OCI-LY7 (cell line): ENCODE measurements at regions not wholly inside any gene's neighbourhood (a gene's known extent, or its start where the extent isn't known, plus 50 kb on each side); places are given as distances from the start of the nearest gene placed in this dataset.

ENCODE experiments used
- CTCF ChIP-seq: fragments of 200-600 bp; sonication (generic); conservative IDR thresholded peaks from 2 replicates; pipeline ENCODE4 v1.5.1; 2014; ENCODE audit warnings: mild to moderate bottlenecking, antibody characterized with exemption, low read length, moderate library complexity, mixed read lengths
- EZH2phosphoT487 ChIP-seq: fragments of 200-600 bp; sonication (generic); IDR thresholded peaks from 2 replicates; pipeline ENCODE4 v1.6.1; 2018; ENCODE audit warnings: low read depth, borderline replicate concordance, mild to moderate bottlenecking, mixed run types, antibody characterized with exemption, low read length, moderate library complexity, mixed read lengths

GRCh38 chr10:111558211-111558610 lies 481.4 kb downstream of the ADRA2A start:
- TF ChIP-seq CTCF: no peak
- no peak for TF ChIP-seq EZH2phosphoT487
